ENCODE measurements at regions not wholly inside any gene's neighbourhood (a gene's known extent, or its start where the extent isn't known, plus 50 kb on each side); places are given as distances from the start of the nearest gene placed in this dataset.

- Histone ChIP-seq H3K4me2 (ENCODE audit: control insufficient read depth, extremely low read depth, insufficient read depth, low read depth, low read length) (no peak overlapping the region), H2AFZ (ENCODE audit: control insufficient read depth, low read length) (no peak overlapping the region), H3K79me2 (ENCODE audit: control insufficient read depth, insufficient read depth, low read length) (no peaks in the 10 kb centered on the region), H3K27me3 (ENCODE audit: control insufficient read depth, extremely low read depth, insufficient read depth, low read length) (no peaks in the 10 kb centered on the region), H3K9me3 (ENCODE audit: control insufficient read depth, low read depth, low read length) (no peaks in the 10 kb centered on the region), H4K20me1 (ENCODE audit: control insufficient read depth, extremely low read depth, insufficient read depth, low read length) (no peaks in the 10 kb centered on the region), H3K4me1 (ENCODE audit: control insufficient read depth, extremely low read depth, insufficient read depth, low read length) (no peaks in the 10 kb centered on the region), H3K9ac (ENCODE audit: control insufficient read depth, extremely low read depth, insufficient read depth, low read length) (no peak overlapping the region), H3K36me3 (ENCODE audit: control insufficient read depth in 2 of 2, extremely low read depth in 1 of 2, insufficient read depth in 2 of 2, low read length in 2 of 2) (no peaks in the 10 kb centered on the region), H3K4me3 (ENCODE audit: control insufficient read depth in 2 of 3, extremely low read depth in 1 of 3, insufficient read depth in 2 of 3, low read depth in 1 of 3, low read length in 3 of 3) (no peak overlapping the region), H3K27ac (ENCODE audit: control insufficient read depth, insufficient read depth, low read length) (no peak overlapping the region), H3K9me1 (ENCODE audit: control insufficient read depth, extremely low read depth, insufficient read depth, low read length) (no peaks in the 10 kb centered on the region)
- FAIRE-seq (no peak), DNase-seq (ENCODE audit: low read depth, low spot score) (no peak)
- TF ChIP-seq EZH2 (IDR thresholded peaks at IDR 0.05; ENCODE audit: low read length) (no peak), CTCF (optimal IDR thresholded peaks at IDR 0.05 in 1 of 3, IDR thresholded peaks at IDR 0.05 in 1 of 3, conservative IDR thresholded peaks at IDR 0.05 in 1 of 3; ENCODE audit: extremely low read depth in 1 of 3, insufficient read depth in 2 of 3, low read length in 3 of 3) (no peak)
- dilution Hi-C loops (cut with MboI; ENCODE audit: extremely low pct_ligation_motif_present, low sequenced_read_pairs), result no loop called here
These were observed 259.2 kb upstream of the RMST start for GRCh38 chr12:97203408-97203807.

- FAIRE-seq, result no peak
These were observed 252.6 kb upstream of the RMST start for GRCh38 chr12:97209997-97210396.

More at GRCh38 chr12:97209997-97210396, 252.6 kb upstream of the RMST start:
- Histone ChIP-seq H3K4me2 (ENCODE audit: control insufficient read depth, extremely low read depth, insufficient read depth, low read depth, low read length) (no peak overlapping the region), H3K4me3 (ENCODE audit: control insufficient read depth in 2 of 3, extremely low read depth in 1 of 3, insufficient read depth in 2 of 3, low read depth in 1 of 3, low read length in 3 of 3) (no peak overlapping the region), H3K36me3 (ENCODE audit: control insufficient read depth in 2 of 2, extremely low read depth in 1 of 2, insufficient read depth in 2 of 2, low read length in 2 of 2) (no peaks in the 10 kb centered on the region), H3K79me2 (ENCODE audit: control insufficient read depth, insufficient read depth, low read length) (no peaks in the 10 kb centered on the region), H3K9me1 (ENCODE audit: control insufficient read depth, extremely low read depth, insufficient read depth, low read length) (no peaks in the 10 kb centered on the region), H4K20me1 (ENCODE audit: control insufficient read depth, extremely low read depth, insufficient read depth, low read length) (no peaks in the 10 kb centered on the region), H2AFZ (ENCODE audit: control insufficient read depth, low read length) (no peak overlapping the region), H3K9me3 (ENCODE audit: control insufficient read depth, low read depth, low read length) (no peaks in the 10 kb centered on the region), H3K9ac (ENCODE audit: control insufficient read depth, extremely low read depth, insufficient read depth, low read length) (no peak overlapping the region), H3K27ac (ENCODE audit: control insufficient read depth, insufficient read depth, low read length) (no peak overlapping the region), H3K27me3 (ENCODE audit: control insufficient read depth, extremely low read depth, insufficient read depth, low read length) (no peaks in the 10 kb centered on the region), H3K4me1 (ENCODE audit: control insufficient read depth, extremely low read depth, insufficient read depth, low read length) (no peaks in the 10 kb centered on the region)
- no peak for DNase-seq (ENCODE audit: low read depth, low spot score)
- dilution Hi-C loops (cut with MboI; ENCODE audit: extremely low pct_ligation_motif_present, low sequenced_read_pairs), result no loop called here
- TF ChIP-seq CTCF (optimal IDR thresholded peaks at IDR 0.05 in 1 of 3, IDR thresholded peaks at IDR 0.05 in 1 of 3, conservative IDR thresholded peaks at IDR 0.05 in 1 of 3; ENCODE audit: extremely low read depth in 1 of 3, insufficient read depth in 2 of 3, low read length in 3 of 3) (no peak), EZH2 (IDR thresholded peaks at IDR 0.05; ENCODE audit: low read length) (no peak)
